ENCODE measurements at regions not wholly inside any gene's neighbourhood (a gene's known extent, or its start where the extent isn't known, plus 50 kb on each side); places are given as distances from the start of the nearest gene placed in this dataset.

DNA sequence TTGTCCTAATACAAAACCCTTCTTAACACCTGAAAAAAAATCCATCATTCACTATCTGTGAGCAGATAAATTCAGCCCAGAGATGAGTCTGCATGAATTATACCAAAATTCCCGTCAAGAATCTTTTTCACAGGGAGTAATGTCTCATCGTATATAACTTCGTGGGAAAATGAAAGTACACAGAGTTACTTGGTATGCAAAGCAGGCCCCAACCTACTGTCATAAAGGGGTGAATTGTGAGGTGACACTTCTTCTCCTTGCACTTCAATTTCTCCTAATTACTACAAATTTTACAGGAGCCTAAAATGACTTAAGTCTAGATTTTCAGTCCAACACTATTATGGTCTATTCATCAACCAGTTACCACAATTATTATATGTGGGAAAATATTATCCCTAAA, 84.6 kb upstream of the CDH20 start:
- DNase-seq (ENCODE audit: low read depth): no peak

DNA sequence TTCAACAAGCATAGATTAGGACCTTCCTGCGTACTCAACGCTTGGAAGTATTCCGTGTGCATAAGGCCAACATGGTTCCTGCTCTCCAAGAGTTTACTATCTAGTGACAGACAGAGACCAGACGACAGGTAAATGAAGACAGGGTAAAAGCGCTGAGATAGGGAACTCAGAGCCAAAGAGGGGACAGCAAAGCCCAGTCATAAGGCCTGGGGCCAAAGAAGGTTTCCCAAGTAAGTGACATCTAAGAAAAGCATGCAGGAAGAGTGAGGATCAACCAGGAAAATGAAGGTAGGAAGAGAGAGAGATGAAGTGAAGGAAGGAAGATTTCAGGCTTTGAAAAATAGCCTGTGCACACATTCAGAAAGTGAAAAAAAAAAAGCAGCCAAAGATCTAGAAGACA, 76.9 kb upstream of the CDH20 start:
- DNase-seq (ENCODE audit: low read depth): no peak

DNA sequence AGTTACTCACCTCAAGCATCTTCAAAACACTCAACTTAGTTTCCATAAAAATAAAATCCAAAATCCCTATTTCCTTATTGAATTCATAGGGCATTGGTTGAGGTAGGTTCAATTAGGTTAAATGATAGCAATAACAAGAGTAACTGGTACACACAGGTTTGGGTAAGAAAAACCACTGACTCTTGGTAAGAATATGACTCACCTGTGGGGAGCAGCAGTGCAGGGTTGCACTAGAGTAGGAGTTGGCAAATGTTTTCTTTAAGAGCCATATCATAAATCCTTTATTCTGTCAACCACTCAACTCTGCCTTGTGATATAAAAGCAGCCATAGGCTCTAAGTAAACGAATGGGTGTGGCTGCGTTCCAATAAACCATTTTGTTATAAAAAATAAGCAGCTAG, 71.4 kb upstream of the CDH20 start:
- DNase-seq (ENCODE audit: low read depth): no peak

- no peak for DNase-seq (ENCODE audit: low read depth)
Observed at GRCh38 chr18:61272793-61273192, 60.4 kb upstream of the CDH20 start.

GRCh38 chr18:61273533-61273932, 59.7 kb upstream of the CDH20 start:
- DNase-seq (ENCODE audit: low read depth): no peak

DNA sequence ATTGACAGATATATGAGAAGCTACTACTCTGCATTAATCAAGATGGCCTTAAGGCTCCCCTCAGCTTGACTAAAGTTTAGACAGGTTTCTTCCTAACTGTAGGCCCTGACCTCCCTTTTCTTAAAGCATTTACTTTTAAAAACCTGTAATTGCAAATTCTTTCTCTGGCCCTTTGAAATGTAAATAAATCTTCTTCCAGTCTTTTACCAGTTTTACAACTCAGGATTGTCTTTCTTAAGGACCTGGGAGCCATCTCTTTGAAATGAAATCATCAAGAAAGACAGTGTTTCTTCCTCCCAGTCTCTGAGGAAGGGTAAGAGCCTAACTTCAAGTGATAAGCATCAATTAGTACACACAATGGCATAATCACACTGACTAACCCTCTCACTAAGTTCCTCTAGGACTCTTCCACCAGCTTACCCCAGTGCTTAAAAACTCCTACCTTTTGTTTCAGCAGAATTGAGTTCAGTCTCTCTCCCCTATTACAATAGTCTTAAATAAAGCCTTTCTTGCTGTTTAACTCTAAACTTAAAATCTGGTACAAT, 58.7 kb upstream of the CDH20 start:
- DNase-seq (ENCODE audit: low read depth): no peak

DNA sequence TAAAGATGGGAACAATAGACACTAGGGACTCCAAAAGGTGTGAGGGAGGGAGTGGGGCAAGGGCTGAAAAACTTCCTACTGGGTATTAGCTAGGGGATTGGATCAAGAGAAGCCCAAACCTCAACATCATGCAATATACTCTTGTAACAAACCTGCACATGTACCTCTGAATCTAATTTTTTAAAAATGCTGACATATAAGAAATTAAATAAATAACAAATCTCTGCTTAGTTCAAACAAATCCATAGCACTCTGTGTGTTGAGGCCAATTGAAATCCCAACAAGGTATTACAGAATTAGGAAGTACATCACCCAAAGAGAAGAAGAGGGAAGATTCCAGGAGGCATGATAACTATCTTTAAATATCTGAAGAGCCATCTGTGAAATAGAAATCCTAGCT, 55.4 kb upstream of the CDH20 start:
- DNase-seq (ENCODE audit: low read depth): no peak

- no peak for DNase-seq (ENCODE audit: low read depth)
Observed at GRCh38 chr18:61281431-61281830, 51.8 kb upstream of the CDH20 start.

DNA sequence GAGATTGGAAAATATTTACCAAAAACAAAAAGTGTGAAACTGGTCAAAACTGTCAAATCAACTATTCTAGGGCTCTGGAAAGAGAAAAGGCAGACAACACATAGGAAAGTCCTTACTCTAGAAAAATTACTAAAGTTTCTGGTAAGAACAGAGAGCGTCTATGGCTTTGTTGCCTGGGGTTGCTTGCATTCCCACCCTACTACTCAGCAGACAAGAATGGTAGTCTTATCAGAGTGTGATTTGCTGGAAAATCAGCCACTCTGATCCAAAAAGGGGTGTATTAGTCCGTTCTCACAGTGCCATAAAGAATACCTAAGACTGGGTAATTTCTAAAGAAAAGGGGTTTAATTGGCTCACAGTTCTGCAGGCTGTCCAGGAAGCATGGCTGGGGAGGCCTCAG, 50.3 kb upstream of the CDH20 start:
- no peak for DNase-seq (ENCODE audit: low read depth)

Data from HS-27A (cell line).